ENCODE measurements at regions not wholly inside any gene's neighbourhood (a gene's known extent, or its start where the extent isn't known, plus 50 kb on each side); places are given as distances from the start of the nearest gene placed in this dataset.
"Not testable (repeated sequence)": the region's sequence is repeated elsewhere in the genome, so short reads cannot be mapped to it uniquely, and the experiment has no call there.

GRCh38 chr16:29169295-29169994 is 184.6 kb downstream of the LAT start:
- not testable (repeated sequence) for TF ChIP-seq POLR2A, CTCF, POLR2AphosphoS5 (IDR thresholded peaks at IDR 0.05)
